HepG2 (cell line): ENCODE measurements at regions not wholly inside any gene's neighbourhood (a gene's known extent, or its start where the extent isn't known, plus 50 kb on each side); places are given as distances from the start of the nearest gene placed in this dataset.

Experiments used
- HDAC2 ChIP-seq: sonication (generic); formaldehyde crosslinking; IDR thresholded peaks from 2 replicates; pipeline ENCODE4 v1.4.0; 2020; ENCODE audit warnings: missing genetic modification reagents
- HIVEP1 ChIP-seq: sonication (generic); formaldehyde crosslinking; IDR thresholded peaks from 2 replicates; pipeline ENCODE4 v1.4.0; 2020; ENCODE audit warnings: mild to moderate bottlenecking, missing genetic modification reagents
- SAFB2 ChIP-seq: sonication (generic); formaldehyde crosslinking; IDR thresholded peaks from 2 replicates; pipeline ENCODE4 v1.5.1; 2020; ENCODE audit warnings: missing genetic modification reagents, low read depth, mild to moderate bottlenecking, borderline replicate concordance
- SIX4 ChIP-seq: sonication (generic); formaldehyde crosslinking; IDR thresholded peaks from 2 replicates; pipeline ENCODE4 v1.4.0; 2020; ENCODE audit warnings: missing genetic modification reagents
- SUZ12 ChIP-seq: fragments of 150-350 bp; IDR thresholded peaks from 2 replicates; pipeline ENCODE4 v1.6.1; 2014; ENCODE audit warnings: low read depth, low read length
- ZBTB7A ChIP-seq: sonication (generic); formaldehyde crosslinking; IDR thresholded peaks from 2 replicates; pipeline ENCODE4 v1.8.0; 2022; ENCODE audit warnings: mild to moderate bottlenecking, missing genetic modification reagents
- ZNF20 ChIP-seq: sonication (generic); formaldehyde crosslinking; IDR thresholded peaks from 2 replicates; pipeline ENCODE4 v1.4.0; 2020; ENCODE audit warnings: mild to moderate bottlenecking, moderate library complexity, missing genetic modification reagents
- ZNF441 ChIP-seq: sonication (generic); formaldehyde crosslinking; IDR thresholded peaks from 2 replicates; pipeline ENCODE4 v1.7.0; 2021; ENCODE audit warnings: missing genetic modification reagents, borderline replicate concordance
- ZNF510 ChIP-seq: sonication (generic); formaldehyde crosslinking; IDR thresholded peaks from 2 replicates; pipeline ENCODE4 v1.4.0; 2020; ENCODE audit warnings: low read depth, mild to moderate bottlenecking, missing genetic modification reagents
- ZNF616 ChIP-seq: sonication (generic); formaldehyde crosslinking; IDR thresholded peaks from 2 replicates; pipeline ENCODE4 v1.5.0; 2020; ENCODE audit warnings: low read depth, mild to moderate bottlenecking, missing genetic modification reagents
- ZNF672 ChIP-seq: sonication (generic); formaldehyde crosslinking; IDR thresholded peaks from 2 replicates; pipeline ENCODE4 v1.8.1; 2022; ENCODE audit warnings: missing genetic modification reagents
- ZNF724P ChIP-seq: sonication (generic); formaldehyde crosslinking; IDR thresholded peaks from 2 replicates; pipeline ENCODE4 v1.8.0; 2022; ENCODE audit warnings: missing genetic modification reagents, borderline replicate concordance
- ZNF761 ChIP-seq: sonication (generic); formaldehyde crosslinking; conservative IDR thresholded peaks from 2 replicates; pipeline ENCODE4 v1.4.0; 2020; ENCODE audit warnings: mild to moderate bottlenecking, missing genetic modification reagents
- ZNF788 ChIP-seq: sonication (generic); formaldehyde crosslinking; IDR thresholded peaks from 2 replicates; pipeline ENCODE4 v1.5.0; 2020; ENCODE audit warnings: mild to moderate bottlenecking, missing genetic modification reagents, borderline replicate concordance
- TF ChIP-seq, protein P1 (sequence below): sonication (generic); formaldehyde crosslinking; IDR thresholded peaks from 2 replicates; pipeline ENCODE4 v1.5.0; 2020; ENCODE audit warnings: missing genetic modification reagents
- TF ChIP-seq, protein P2 (sequence below): sonication (generic); formaldehyde crosslinking; IDR thresholded peaks from 2 replicates; pipeline ENCODE4 v1.8.0; 2022; ENCODE audit warnings: low read depth, missing genetic modification reagents
- TF ChIP-seq, protein P3 (sequence below): IDR thresholded peaks from 2 replicates; pipeline ENCODE4 v1.6.1; 2016; ENCODE audit warnings: low read depth, missing genetic modification reagents, missing compliant biosample characterization
- TF ChIP-seq, protein P4 (sequence below): sonication (generic); formaldehyde crosslinking; IDR thresholded peaks from 2 replicates; pipeline ENCODE4 v1.5.0; 2020; ENCODE audit warnings: mild to moderate bottlenecking, missing genetic modification reagents, moderate library complexity
- TF ChIP-seq, protein P5 (sequence below): IDR thresholded peaks from 2 replicates; pipeline ENCODE4 v1.6.1; 2012; ENCODE audit warnings: inconsistent platforms

DNA sequence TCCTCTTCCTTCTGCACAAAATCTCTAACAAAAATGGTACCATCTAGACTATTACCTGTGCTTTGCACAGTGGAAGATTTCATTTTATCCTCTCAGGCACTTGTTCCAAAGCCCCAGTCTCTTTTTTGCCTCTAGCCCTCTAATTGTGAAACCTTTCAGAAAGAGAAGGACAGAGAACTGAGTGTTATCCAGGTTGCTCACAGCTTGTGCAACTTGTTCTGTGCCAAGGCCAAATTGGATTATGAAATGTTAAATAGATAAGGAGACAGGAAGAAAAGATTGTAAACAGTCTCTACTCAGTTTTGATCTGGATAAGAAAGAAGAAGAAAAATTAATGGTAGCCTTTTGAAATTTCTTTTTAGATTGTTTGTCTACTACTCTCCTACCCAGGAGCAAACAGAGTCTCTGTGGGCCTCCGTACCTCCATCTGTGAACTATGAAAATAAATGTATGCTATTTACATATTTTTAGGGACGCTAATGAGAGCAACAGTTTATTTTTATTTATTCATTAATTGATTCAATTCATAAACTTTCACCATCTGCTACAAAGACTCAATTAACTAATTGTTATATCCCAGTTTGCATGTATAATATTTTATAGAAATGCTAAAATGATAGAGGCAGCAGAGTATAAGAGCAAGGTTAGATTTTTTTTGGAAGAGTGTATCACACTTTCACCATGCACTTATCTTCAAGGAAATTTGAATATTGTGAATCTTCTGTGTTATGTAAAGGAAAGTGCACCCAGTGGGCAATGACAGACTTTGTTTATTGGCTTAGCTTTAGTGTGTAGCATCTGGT lies 339.0 kb upstream of the ETAA1 start (continued):
- TF ChIP-seq ZNF510 (CRISPR knock-in tag) (no peak), ZNF788 (no peak), ZNF761 (CRISPR knock-in tag) (no peak), ZNF724P (no peak), SUZ12 (no peak), ZNF616 (CRISPR knock-in tag) (no peak), ZBTB7A (CRISPR knock-in tag) (no peak), ZNF441 (CRISPR knock-in tag) (no peak), SAFB2 (no peak), SIX4 (CRISPR knock-in tag) (peak; percentile 75), HDAC2 (CRISPR knock-in tag) (peak; percentile 68; the same call in 1 of the 2 replicates), HIVEP1 (CRISPR knock-in tag) (no peak), ZNF20 (no peak), ZNF672 (CRISPR knock-in tag) (no peak)
- TF ChIP-seq, protein P1, sequence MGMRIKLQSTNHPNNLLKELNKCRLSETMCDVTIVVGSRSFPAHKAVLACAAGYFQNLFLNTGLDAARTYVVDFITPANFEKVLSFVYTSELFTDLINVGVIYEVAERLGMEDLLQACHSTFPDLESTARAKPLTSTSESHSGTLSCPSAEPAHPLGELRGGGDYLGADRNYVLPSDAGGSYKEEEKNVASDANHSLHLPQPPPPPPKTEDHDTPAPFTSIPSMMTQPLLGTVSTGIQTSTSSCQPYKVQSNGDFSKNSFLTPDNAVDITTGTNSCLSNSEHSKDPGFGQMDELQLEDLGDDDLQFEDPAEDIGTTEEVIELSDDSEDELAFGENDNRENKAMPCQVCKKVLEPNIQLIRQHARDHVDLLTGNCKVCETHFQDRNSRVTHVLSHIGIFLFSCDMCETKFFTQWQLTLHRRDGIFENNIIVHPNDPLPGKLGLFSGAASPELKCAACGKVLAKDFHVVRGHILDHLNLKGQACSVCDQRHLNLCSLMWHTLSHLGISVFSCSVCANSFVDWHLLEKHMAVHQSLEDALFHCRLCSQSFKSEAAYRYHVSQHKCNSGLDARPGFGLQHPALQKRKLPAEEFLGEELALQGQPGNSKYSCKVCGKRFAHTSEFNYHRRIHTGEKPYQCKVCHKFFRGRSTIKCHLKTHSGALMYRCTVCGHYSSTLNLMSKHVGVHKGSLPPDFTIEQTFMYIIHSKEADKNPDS (CRISPR knock-in tag): no peak
- TF ChIP-seq, protein P2, sequence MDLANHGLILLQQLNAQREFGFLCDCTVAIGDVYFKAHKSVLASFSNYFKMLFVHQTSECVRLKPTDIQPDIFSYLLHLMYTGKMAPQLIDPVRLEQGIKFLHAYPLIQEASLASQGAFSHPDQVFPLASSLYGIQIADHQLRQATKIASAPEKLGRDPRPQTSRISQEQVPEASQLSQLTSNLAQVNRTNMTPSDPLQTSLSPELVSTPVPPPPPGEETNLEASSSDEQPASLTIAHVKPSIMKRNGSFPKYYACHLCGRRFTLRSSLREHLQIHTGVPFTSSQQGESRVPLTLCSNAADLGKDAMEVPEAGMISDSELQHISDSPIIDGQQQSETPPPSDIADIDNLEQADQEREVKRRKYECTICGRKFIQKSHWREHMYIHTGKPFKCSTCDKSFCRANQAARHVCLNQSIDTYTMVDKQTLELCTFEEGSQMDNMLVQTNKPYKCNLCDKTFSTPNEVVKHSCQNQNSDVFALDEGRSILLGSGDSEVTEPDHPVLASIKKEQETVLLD (CRISPR knock-in tag): no peak
- TF ChIP-seq, protein P3, sequence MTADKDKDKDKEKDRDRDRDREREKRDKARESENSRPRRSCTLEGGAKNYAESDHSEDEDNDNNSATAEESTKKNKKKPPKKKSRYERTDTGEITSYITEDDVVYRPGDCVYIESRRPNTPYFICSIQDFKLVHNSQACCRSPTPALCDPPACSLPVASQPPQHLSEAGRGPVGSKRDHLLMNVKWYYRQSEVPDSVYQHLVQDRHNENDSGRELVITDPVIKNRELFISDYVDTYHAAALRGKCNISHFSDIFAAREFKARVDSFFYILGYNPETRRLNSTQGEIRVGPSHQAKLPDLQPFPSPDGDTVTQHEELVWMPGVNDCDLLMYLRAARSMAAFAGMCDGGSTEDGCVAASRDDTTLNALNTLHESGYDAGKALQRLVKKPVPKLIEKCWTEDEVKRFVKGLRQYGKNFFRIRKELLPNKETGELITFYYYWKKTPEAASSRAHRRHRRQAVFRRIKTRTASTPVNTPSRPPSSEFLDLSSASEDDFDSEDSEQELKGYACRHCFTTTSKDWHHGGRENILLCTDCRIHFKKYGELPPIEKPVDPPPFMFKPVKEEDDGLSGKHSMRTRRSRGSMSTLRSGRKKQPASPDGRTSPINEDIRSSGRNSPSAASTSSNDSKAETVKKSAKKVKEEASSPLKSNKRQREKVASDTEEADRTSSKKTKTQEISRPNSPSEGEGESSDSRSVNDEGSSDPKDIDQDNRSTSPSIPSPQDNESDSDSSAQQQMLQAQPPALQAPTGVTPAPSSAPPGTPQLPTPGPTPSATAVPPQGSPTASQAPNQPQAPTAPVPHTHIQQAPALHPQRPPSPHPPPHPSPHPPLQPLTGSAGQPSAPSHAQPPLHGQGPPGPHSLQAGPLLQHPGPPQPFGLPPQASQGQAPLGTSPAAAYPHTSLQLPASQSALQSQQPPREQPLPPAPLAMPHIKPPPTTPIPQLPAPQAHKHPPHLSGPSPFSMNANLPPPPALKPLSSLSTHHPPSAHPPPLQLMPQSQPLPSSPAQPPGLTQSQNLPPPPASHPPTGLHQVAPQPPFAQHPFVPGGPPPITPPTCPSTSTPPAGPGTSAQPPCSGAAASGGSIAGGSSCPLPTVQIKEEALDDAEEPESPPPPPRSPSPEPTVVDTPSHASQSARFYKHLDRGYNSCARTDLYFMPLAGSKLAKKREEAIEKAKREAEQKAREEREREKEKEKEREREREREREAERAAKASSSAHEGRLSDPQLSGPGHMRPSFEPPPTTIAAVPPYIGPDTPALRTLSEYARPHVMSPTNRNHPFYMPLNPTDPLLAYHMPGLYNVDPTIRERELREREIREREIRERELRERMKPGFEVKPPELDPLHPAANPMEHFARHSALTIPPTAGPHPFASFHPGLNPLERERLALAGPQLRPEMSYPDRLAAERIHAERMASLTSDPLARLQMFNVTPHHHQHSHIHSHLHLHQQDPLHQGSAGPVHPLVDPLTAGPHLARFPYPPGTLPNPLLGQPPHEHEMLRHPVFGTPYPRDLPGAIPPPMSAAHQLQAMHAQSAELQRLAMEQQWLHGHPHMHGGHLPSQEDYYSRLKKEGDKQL: peak; percentile 82
- TF ChIP-seq, protein P4, sequence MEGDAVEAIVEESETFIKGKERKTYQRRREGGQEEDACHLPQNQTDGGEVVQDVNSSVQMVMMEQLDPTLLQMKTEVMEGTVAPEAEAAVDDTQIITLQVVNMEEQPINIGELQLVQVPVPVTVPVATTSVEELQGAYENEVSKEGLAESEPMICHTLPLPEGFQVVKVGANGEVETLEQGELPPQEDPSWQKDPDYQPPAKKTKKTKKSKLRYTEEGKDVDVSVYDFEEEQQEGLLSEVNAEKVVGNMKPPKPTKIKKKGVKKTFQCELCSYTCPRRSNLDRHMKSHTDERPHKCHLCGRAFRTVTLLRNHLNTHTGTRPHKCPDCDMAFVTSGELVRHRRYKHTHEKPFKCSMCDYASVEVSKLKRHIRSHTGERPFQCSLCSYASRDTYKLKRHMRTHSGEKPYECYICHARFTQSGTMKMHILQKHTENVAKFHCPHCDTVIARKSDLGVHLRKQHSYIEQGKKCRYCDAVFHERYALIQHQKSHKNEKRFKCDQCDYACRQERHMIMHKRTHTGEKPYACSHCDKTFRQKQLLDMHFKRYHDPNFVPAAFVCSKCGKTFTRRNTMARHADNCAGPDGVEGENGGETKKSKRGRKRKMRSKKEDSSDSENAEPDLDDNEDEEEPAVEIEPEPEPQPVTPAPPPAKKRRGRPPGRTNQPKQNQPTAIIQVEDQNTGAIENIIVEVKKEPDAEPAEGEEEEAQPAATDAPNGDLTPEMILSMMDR (CRISPR knock-in tag): no peak
- TF ChIP-seq, protein P5, sequence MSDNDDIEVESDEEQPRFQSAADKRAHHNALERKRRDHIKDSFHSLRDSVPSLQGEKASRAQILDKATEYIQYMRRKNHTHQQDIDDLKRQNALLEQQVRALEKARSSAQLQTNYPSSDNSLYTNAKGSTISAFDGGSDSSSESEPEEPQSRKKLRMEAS: no peak
